ENCODE measurements at regions not wholly inside any gene's neighbourhood (a gene's known extent, or its start where the extent isn't known, plus 50 kb on each side); places are given as distances from the start of the nearest gene placed in this dataset.

DNA sequence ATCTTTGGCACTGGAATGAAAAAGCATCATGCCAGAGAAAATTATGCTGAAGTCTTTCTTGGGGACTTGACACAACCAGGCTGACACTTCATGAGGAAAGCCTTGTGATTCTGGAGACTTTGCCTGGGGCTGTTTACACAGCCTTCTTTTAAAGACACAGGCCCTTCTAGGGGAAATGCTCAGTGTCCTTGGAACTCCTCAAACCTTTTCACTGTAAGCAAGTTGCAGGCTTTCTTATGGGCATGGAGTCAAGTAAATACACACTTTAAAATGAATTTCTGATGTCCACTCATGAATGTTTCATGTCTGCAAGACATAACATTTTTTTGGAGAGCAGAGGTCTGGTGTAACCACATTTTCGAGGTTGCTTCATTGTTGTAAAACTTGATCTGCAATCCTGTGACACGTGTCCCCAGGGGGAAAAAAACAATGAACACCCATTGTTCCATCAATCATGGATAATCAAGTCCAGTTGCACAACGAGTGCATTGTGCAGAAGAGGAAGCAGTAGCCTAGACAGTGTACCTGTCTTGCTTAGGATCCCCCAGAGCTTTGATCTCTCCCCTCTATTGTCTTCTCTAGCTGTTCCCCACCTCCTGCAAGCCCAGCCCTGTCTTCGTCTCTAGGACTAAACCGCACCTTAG is 155.1 kb upstream of the PRICKLE1 start:
- no peak overlapping the region for H3K4me3 ChIP-seq
- H3K4me3 Mint-ChIP-seq = no peak overlapping the region
- no peak for DNase-seq (ENCODE audit: low spot score)

DNA sequence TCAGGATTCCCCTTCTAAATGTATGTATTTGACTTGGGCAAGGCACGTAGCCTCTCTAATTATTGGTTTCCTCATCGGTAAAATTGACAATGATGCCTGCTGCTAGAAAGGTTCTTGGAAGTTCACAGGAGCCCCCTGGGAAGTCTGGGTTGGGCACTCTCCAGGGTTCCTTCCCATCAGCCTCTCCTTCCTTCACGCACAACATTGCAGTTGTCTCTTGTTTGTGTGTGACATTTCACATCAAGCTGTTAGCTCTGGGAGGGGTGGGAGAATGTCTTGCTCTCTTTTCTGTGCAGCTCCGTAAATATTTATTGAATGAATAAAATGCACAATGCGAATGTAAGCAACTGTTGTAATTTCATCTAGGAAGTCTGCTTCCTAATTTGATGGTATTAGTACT is 153.2 kb upstream of the PRICKLE1 start:
- no peak for DNase-seq (ENCODE audit: low spot score)
- peaks cover 4% of the 10 kb centered on the region for H3K9me3 ChIP-seq (ENCODE audit: low read depth)
- no peaks in the 10 kb centered on the region for H3K4me1 ChIP-seq
- H3K27ac ChIP-seq = no peak overlapping the region
- Mint-ChIP-seq H3K4me3 (no peak overlapping the region), H3K27ac (no peak overlapping the region), H3K9me3 (peaks cover 17% of the 10 kb centered on the region), H3K36me3 (peaks cover 2% of the 10 kb centered on the region), H3K27me3 (ENCODE audit: insufficient read depth, low read depth) (no peaks in the 10 kb centered on the region), H3K4me1 (peaks cover 7% of the 10 kb centered on the region)
- H3K4me2 ChIP-seq = no peak overlapping the region
- no peaks in the 10 kb centered on the region for H3K36me3 ChIP-seq
- TF ChIP-seq EZH2phosphoT487 (IDR thresholded peaks at IDR 0.05) (no peak), EZH2 (IDR thresholded peaks at IDR 0.05) (no peak)
- TF ChIP-seq, protein P1, sequence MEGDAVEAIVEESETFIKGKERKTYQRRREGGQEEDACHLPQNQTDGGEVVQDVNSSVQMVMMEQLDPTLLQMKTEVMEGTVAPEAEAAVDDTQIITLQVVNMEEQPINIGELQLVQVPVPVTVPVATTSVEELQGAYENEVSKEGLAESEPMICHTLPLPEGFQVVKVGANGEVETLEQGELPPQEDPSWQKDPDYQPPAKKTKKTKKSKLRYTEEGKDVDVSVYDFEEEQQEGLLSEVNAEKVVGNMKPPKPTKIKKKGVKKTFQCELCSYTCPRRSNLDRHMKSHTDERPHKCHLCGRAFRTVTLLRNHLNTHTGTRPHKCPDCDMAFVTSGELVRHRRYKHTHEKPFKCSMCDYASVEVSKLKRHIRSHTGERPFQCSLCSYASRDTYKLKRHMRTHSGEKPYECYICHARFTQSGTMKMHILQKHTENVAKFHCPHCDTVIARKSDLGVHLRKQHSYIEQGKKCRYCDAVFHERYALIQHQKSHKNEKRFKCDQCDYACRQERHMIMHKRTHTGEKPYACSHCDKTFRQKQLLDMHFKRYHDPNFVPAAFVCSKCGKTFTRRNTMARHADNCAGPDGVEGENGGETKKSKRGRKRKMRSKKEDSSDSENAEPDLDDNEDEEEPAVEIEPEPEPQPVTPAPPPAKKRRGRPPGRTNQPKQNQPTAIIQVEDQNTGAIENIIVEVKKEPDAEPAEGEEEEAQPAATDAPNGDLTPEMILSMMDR (IDR thresholded peaks at IDR 0.05) = no peak
- H3K4me3 ChIP-seq = no peak overlapping the region
- H2AFZ ChIP-seq (replicated peaks) = no peak overlapping the region
- H3F3A ChIP-seq (ENCODE audit: low read depth) = no peaks in the 10 kb centered on the region
- H3K79me2 ChIP-seq (ENCODE audit: low read depth) = no peaks in the 10 kb centered on the region
- no peak overlapping the region for H3K9ac ChIP-seq
- H3K27me3 ChIP-seq = no peaks in the 10 kb centered on the region
- H4K20me1 ChIP-seq (ENCODE audit: low read depth) = no peaks in the 10 kb centered on the region

More for the DNA sequence above, 155.1 kb upstream of the PRICKLE1 start:
- H3K79me2 ChIP-seq (ENCODE audit: low read depth) = no peaks in the 10 kb centered on the region
- TF ChIP-seq EZH2 (IDR thresholded peaks at IDR 0.05) = no peak
- TF ChIP-seq, protein P1 (IDR thresholded peaks at IDR 0.05) = no peak
- TF ChIP-seq EZH2phosphoT487 (IDR thresholded peaks at IDR 0.05) = no peak
- H3K9me3 ChIP-seq (ENCODE audit: low read depth) = peaks cover 4% of the 10 kb centered on the region
- Mint-ChIP-seq H3K36me3 (peaks cover 2% of the 10 kb centered on the region), H3K27me3 (ENCODE audit: insufficient read depth, low read depth) (no peaks in the 10 kb centered on the region), H3K4me1 (peaks cover 5% of the 10 kb centered on the region), H3K27ac (no peak overlapping the region), H3K9me3 (peaks cover 17% of the 10 kb centered on the region)
- H3F3A ChIP-seq (ENCODE audit: low read depth) = no peaks in the 10 kb centered on the region
- H3K36me3 ChIP-seq = no peaks in the 10 kb centered on the region
- no peak overlapping the region for H3K27ac ChIP-seq
- no peaks in the 10 kb centered on the region for H3K27me3 ChIP-seq
- H3K4me1 ChIP-seq = no peaks in the 10 kb centered on the region
- H4K20me1 ChIP-seq (ENCODE audit: low read depth) = no peaks in the 10 kb centered on the region
- no peak overlapping the region for H3K9ac ChIP-seq
- H2AFZ ChIP-seq (replicated peaks) = no peak overlapping the region
- H3K4me2 ChIP-seq = no peak overlapping the region

DNA sequence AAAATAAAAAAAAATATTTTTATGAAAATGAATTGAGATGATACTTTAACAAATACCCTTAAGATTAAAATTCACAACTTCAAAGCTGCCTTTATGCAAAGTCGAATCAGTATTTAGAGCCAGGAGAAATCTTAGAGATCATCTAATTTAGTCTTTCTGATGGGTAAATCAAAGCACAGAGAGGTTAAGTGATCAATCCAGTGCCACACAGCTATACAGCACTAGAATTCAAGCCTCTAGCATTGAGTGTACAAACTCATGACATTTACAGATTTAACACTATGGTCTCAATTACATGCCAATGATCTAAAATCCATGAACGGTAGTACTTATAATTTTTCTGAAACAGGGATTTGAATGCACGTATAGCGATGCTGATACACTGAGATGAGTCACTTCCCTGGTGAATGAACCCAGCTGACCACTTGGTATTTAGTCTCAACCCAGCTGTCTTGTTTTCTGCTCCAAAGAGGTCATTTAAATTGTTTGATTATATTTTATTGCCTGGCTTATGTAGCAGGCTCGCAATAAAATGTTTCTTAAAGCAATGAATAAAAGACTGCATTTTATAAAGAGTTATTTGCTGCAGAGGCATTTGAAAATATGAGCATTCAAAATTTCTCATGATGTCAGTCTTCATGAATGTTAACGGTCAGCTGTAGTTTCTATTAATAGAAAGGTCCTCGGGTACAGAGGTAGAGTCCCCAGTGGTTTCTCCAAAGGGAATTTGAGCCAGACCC is 152.4 kb upstream of the PRICKLE1 start:
- Histone ChIP-seq H2AFZ (replicated peaks) (no peak overlapping the region), H3K36me3 (no peaks in the 10 kb centered on the region), H3K79me2 (ENCODE audit: low read depth) (no peaks in the 10 kb centered on the region), H3K4me1 (no peaks in the 10 kb centered on the region), H3K4me2 (no peak overlapping the region), H3F3A (ENCODE audit: low read depth) (no peaks in the 10 kb centered on the region), H3K27me3 (no peaks in the 10 kb centered on the region), H3K27ac (no peak overlapping the region), H3K4me3 (no peak overlapping the region), H4K20me1 (ENCODE audit: low read depth) (no peaks in the 10 kb centered on the region), H3K9me3 (ENCODE audit: low read depth) (peaks cover 4% of the 10 kb centered on the region), H3K9ac (no peak overlapping the region)
- H3K27me3 Mint-ChIP-seq (ENCODE audit: insufficient read depth, low read depth) = no peaks in the 10 kb centered on the region
- DNase-seq (ENCODE audit: low spot score) = no peak
- TF ChIP-seq EZH2 (IDR thresholded peaks at IDR 0.05) (no peak), EZH2phosphoT487 (IDR thresholded peaks at IDR 0.05) (no peak)
- TF ChIP-seq, protein P1 (IDR thresholded peaks at IDR 0.05) = no peak
- H3K4me3 Mint-ChIP-seq = no peak overlapping the region
- H3K4me1 Mint-ChIP-seq = peaks cover 7% of the 10 kb centered on the region
- peaks cover 15% of the 10 kb centered on the region for H3K9me3 Mint-ChIP-seq
- H3K36me3 Mint-ChIP-seq = peaks cover 2% of the 10 kb centered on the region
- no peak overlapping the region for H3K27ac Mint-ChIP-seq
